Sigmoid colon (tissue), 6 donors: ENCODE measurements at regions not wholly inside any gene's neighbourhood (a gene's known extent, or its start where the extent isn't known, plus 50 kb on each side); places are given as distances from the start of the nearest gene placed in this dataset.

Experiments used
- DNase-seq: peaks from one replicate; pipeline ENCODE4 v3.0.0-alpha.2; 2019
- H3K27ac ChIP-seq, 4 donors: fragments of 200-600 bp; sonication (generic); one replicate each; pipeline ENCODE4 v1.5.1; 2016 to 2019; ENCODE audit warnings: mild to moderate bottlenecking in 1 of 4
- H3K27me3 ChIP-seq, 3 donors: fragments of 200-600 bp; sonication (generic); one replicate each; pipeline ENCODE4 v1.5.1; 2019; ENCODE audit warnings: mild to moderate bottlenecking in 1 of 3
- H3K36me3 ChIP-seq, 4 donors: fragments of 200-600 bp; sonication (generic); one replicate each; pipeline ENCODE4 v1.5.1; 2016 to 2019
- H3K4me1 ChIP-seq, 4 donors: fragments of 200-600 bp; sonication (generic); one replicate each; pipeline ENCODE4 v1.5.1; 2017 to 2019
- H3K4me3 ChIP-seq, 4 donors: fragments of 200-600 bp; sonication (generic); one replicate each; pipeline ENCODE4 v1.5.1; 2017 to 2019; ENCODE audit warnings: mild to moderate bottlenecking in 2 of 4, moderate library complexity in 1 of 4
- H3K9me3 ChIP-seq, 4 donors: fragments of 200-600 bp in 3 of 4; sonication (generic) in 3 of 4; one replicate each; pipeline versions ENCODE4 v1.5.1 to v1.6.1; 2013 to 2019
- CTCF ChIP-seq, 4 experiments: fragments of 450-650 bp in 3 of 4; fragments of 200-600 bp in 1 of 4; IDR thresholded peaks; one replicate each; pipeline ENCODE4 v1.5.1; 2016 to 2019; ENCODE audit warnings: antibody characterized with exemption in 4 of 4, mild to moderate bottlenecking in 3 of 4, moderate library complexity in 2 of 4
- EP300 ChIP-seq, 4 donors: sonication (generic); formaldehyde crosslinking; IDR thresholded peaks; one replicate each; pipeline ENCODE4 v1.6.1; 2017; ENCODE audit warnings: antibody characterized with exemption in 4 of 4
- POLR2A ChIP-seq, 2 donors: fragments of 450-650 bp; IDR thresholded peaks; one replicate each; pipeline ENCODE4 v1.6.1; 2016; ENCODE audit warnings: antibody characterized with exemption in 2 of 2, mild to moderate bottlenecking in 2 of 2, moderate library complexity in 2 of 2
- POLR2AphosphoS5 ChIP-seq, 4 donors: sonication (generic); formaldehyde crosslinking; IDR thresholded peaks; one replicate each; pipeline ENCODE4 v1.6.1; 2017; ENCODE audit warnings: antibody characterized with exemption in 4 of 4
- WGBS, 2 donors: extraction: QIAGEN DNeasy Blood & Tissue Kit; methylation state at CpG; one replicate each; pipeline ENCODE4 v1.1.7; 2013; 5-methylcytosine and 5-hydroxymethylcytosine counted together
- intact Hi-C: fragments of 100-400 bp; cut with DNase I; formaldehyde crosslinking; loops from one replicate; pipeline ENCODE4 v1.15.1; 2023
- donor health status: healthy with polysubstance abuse.
- donor health status: healthy.

GRCh38 chr7:125490167-125490566 lies 560.5 kb upstream of the POT1 start:
- 66 to 77% methylated on average over 4 of the region's 4 CpGs for WGBS, 2 donors
- no peaks in the 10 kb centered on the region for H3K27me3 ChIP-seq
- H3K27ac ChIP-seq = no peak overlapping the region
- no peaks in the 10 kb centered on the region for H3K36me3 ChIP-seq
- TF ChIP-seq EP300 (IDR thresholded peaks at IDR 0.05) = no peak
- TF ChIP-seq POLR2A (IDR thresholded peaks at IDR 0.05) = no peak
- no peak for TF ChIP-seq CTCF (IDR thresholded peaks at IDR 0.05)
- no peak for TF ChIP-seq POLR2AphosphoS5 (IDR thresholded peaks at IDR 0.05)
- no peak for DNase-seq
- no peaks in the 10 kb centered on the region for H3K4me1 ChIP-seq
- H3K9me3 ChIP-seq = no peaks in the 10 kb centered on the region
- no peak overlapping the region for H3K4me3 ChIP-seq
- intact Hi-C loops = no loop called here

- Histone ChIP-seq H3K4me3 (no peak overlapping the region), H3K27me3 (no peaks in the 10 kb centered on the region), H3K9me3 (no peaks in the 10 kb centered on the region), H3K27ac (no peak overlapping the region), H3K36me3 (no peaks in the 10 kb centered on the region), H3K4me1 (no peaks in the 10 kb centered on the region)
- DNase-seq = no peak
- TF ChIP-seq EP300 (IDR thresholded peaks at IDR 0.05) (no peak), POLR2AphosphoS5 (IDR thresholded peaks at IDR 0.05) (no peak), CTCF (IDR thresholded peaks at IDR 0.05) (no peak), POLR2A (IDR thresholded peaks at IDR 0.05) (no peak)
- WGBS, 2 donors = 84 to 91% methylated on average over 2 of the region's 2 CpGs
- intact Hi-C loops = no loop called here
Measured at GRCh38 chr7:125485223-125485622, 555.6 kb upstream of the POT1 start.

GRCh38 chr7:125484755-125485154 lies 555.1 kb upstream of the POT1 start:
- H3K27me3 ChIP-seq = no peaks in the 10 kb centered on the region
- H3K27ac ChIP-seq = no peak overlapping the region
- no peak for DNase-seq
- intact Hi-C loops = no loop called here
- no peaks in the 10 kb centered on the region for H3K4me1 ChIP-seq
- WGBS, 2 donors = 78 to 90% methylated on average over 2 of the region's 2 CpGs
- no peak overlapping the region for H3K4me3 ChIP-seq
- H3K9me3 ChIP-seq = no peaks in the 10 kb centered on the region
- no peaks in the 10 kb centered on the region for H3K36me3 ChIP-seq
- TF ChIP-seq POLR2AphosphoS5 (IDR thresholded peaks at IDR 0.05) (no peak), POLR2A (IDR thresholded peaks at IDR 0.05) (no peak), CTCF (IDR thresholded peaks at IDR 0.05) (no peak), EP300 (IDR thresholded peaks at IDR 0.05) (no peak)

- intact Hi-C loops = no loop called here
- H3K4me3 ChIP-seq = no peak overlapping the region
- H3K9me3 ChIP-seq = no peaks in the 10 kb centered on the region
- H3K27ac ChIP-seq = no peak overlapping the region
- TF ChIP-seq CTCF (IDR thresholded peaks at IDR 0.05) (no peak), POLR2AphosphoS5 (IDR thresholded peaks at IDR 0.05) (no peak), EP300 (IDR thresholded peaks at IDR 0.05) (no peak), POLR2A (IDR thresholded peaks at IDR 0.05) (no peak)
- H3K27me3 ChIP-seq = no peaks in the 10 kb centered on the region
- no peak for DNase-seq
- H3K4me1 ChIP-seq = no peaks in the 10 kb centered on the region
- no peaks in the 10 kb centered on the region for H3K36me3 ChIP-seq
- 80 to 91% methylated on average over 7 of the region's 7 CpGs for WGBS, 2 donors
Measured at GRCh38 chr7:125481323-125481722, 551.7 kb upstream of the POT1 start.

GRCh38 chr7:125480762-125481161 lies 551.1 kb upstream of the POT1 start:
- whole genome bisulfite sequencing, 2 donors = 92 to 95% methylated on average over 10 of the region's 10 CpGs
- intact Hi-C loops = no loop called here
- no peaks in the 10 kb centered on the region for H3K9me3 ChIP-seq
- no peaks in the 10 kb centered on the region for H3K36me3 ChIP-seq
- no peaks in the 10 kb centered on the region for H3K4me1 ChIP-seq
- TF ChIP-seq CTCF (IDR thresholded peaks at IDR 0.05) (no peak), POLR2A (IDR thresholded peaks at IDR 0.05) (no peak), POLR2AphosphoS5 (IDR thresholded peaks at IDR 0.05) (no peak), EP300 (IDR thresholded peaks at IDR 0.05) (no peak)
- H3K27me3 ChIP-seq = no peaks in the 10 kb centered on the region
- H3K27ac ChIP-seq = no peak overlapping the region
- DNase-seq = no peak
- no peak overlapping the region for H3K4me3 ChIP-seq
